Astrocyte of the cerebellum (primary cell): ENCODE measurements at regions not wholly inside any gene's neighbourhood (a gene's known extent, or its start where the extent isn't known, plus 50 kb on each side); places are given as distances from the start of the nearest gene placed in this dataset.
"Not testable (repeated sequence)": the region's sequence is repeated elsewhere in the genome, so short reads cannot be mapped to it uniquely, and the experiment has no call there.

ENCODE experiments used
- DNase-seq: peaks from one replicate; pipeline ENCODE4 v3.0.0-alpha.2; 2011; ENCODE audit warnings: low read depth
- H3K4me3 ChIP-seq: 2 replicates; pipeline ENCODE4 v1.5.1; 2011; ENCODE audit warnings: mild to moderate bottlenecking, low read depth, low read length, moderate library complexity
- CTCF ChIP-seq: IDR thresholded peaks from 2 replicates; pipeline ENCODE4 v1.5.1; 2012; ENCODE audit warnings: low read length, low read depth, moderate library complexity, mild to moderate bottlenecking; ENCODE audit errors: missing control alignments
- in situ Hi-C: cut with HindIII; loops from 2 replicates; pipeline ENCODE4 v1.10.0; 2017; ENCODE audit warnings: low sequenced_read_pairs

- no peak overlapping the region for H3K4me3 ChIP-seq
- no peak for TF ChIP-seq CTCF
- in situ Hi-C loops: no loop called here
- no peak for DNase-seq
Measured at GRCh38 chr16:14384745-14385144, 245.3 kb downstream of the PARN start.

- in situ Hi-C loops, H3K4me3 ChIP-seq: not testable (repeated sequence)
Measured at GRCh38 chr16:14383844-14384243, 246.2 kb downstream of the PARN start.

GRCh38 chr16:14378689-14379467, 251.2 kb downstream of the PARN start:
- no peak for TF ChIP-seq CTCF
- DNase-seq: no peak
- in situ Hi-C loops: no loop called here
- H3K4me3 ChIP-seq: no peak overlapping the region

More at GRCh38 chr16:14383844-14384243, 246.2 kb downstream of the PARN start:
- DNase-seq: not testable (repeated sequence)

- DNase-seq: no peak
- H3K4me3 ChIP-seq: no peak overlapping the region
- no peak for TF ChIP-seq CTCF
- in situ Hi-C loops: no loop called here
Measured at GRCh38 chr16:14378131-14378551, 251.9 kb downstream of the PARN start.

- DNase-seq: no peak
- H3K4me3 ChIP-seq: no peak overlapping the region
Measured at GRCh38 chr16:14377326-14377725, 252.7 kb downstream of the PARN start.

GRCh38 chr16:14375132-14375491, 254.9 kb downstream of the PARN start:
- no peak for TF ChIP-seq CTCF
- DNase-seq: no peak
- in situ Hi-C loops: no loop called here
- H3K4me3 ChIP-seq: no peak overlapping the region

More at GRCh38 chr16:14377326-14377725, 252.7 kb downstream of the PARN start:
- in situ Hi-C loops: no loop called here
- no peak for TF ChIP-seq CTCF

- H3K4me3 ChIP-seq: no peak overlapping the region
- no peak for DNase-seq
- no peak for TF ChIP-seq CTCF
- in situ Hi-C loops: no loop called here
Measured at GRCh38 chr16:14374451-14375131, 255.5 kb downstream of the PARN start.
